ENCODE measurements at regions not wholly inside any gene's neighbourhood (a gene's known extent, or its start where the extent isn't known, plus 50 kb on each side); places are given as distances from the start of the nearest gene placed in this dataset.
A peak's percentile ranks its signal among the peaks of the same experiment; 100 is the strongest.
"Not testable (repeated sequence)": the region's sequence is repeated elsewhere in the genome, so short reads cannot be mapped to it uniquely, and the experiment has no call there.

DNA sequence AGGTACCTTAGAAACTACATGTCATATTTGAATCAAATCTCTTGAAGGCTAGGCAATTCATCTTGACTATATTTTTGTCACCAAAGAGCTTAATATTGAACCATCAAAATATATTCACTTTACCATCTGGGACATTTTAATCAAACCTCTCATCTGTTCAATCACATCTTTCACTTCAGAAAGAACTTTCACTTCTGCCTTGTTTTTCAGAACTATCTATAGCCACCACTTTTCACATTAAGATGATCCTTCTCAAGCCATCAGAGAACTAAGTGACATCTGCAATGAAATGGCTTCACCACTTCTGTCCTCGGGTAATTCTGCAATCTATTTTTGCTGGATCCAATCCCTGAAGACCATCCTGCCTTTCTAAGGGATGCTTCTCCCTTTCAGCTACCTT lies 57.8 kb downstream of the OR2B2 start:
- DNase-seq = no peak

DNA sequence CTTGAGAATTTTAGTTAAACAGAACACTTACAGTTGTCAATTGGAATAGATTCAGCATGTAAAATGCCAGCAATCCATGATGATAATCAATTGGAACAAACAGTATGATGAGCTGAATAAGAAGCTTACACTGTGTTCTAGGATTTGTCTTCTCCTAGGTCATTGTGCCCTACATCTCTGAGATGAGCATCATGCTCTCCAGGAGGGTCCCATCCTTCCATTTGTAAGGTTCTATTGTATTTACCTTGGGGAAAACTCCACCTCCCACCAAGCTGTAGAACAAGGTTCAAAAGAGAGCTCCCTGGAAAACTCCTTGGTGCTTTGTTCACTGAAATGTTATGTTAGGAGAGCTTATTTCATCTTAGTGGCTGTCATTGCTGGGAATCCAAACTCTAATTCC lies 60.8 kb downstream of the OR2B2 start:
- DNase-seq = no peak

DNA sequence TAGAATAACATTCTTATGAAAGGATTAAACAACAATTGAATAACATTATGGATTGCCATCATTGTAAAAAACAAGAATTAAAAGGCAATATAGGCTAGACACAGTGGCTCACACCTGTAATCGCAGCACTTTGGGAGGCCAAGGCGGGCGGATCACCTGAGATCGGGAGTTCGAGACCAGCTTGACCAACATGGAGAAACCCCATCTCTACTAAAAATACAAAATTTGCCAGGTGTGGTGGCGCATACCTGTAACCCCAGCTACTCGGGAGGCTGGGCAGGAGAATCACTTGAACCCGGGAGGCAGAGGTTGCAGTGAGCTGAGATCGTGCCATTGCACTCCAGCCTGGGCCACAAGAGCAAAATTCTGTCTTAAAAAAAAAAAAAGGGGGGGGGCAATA lies 63.2 kb downstream of the OR2B2 start:
- DNase-seq = not testable (repeated sequence)

DNA sequence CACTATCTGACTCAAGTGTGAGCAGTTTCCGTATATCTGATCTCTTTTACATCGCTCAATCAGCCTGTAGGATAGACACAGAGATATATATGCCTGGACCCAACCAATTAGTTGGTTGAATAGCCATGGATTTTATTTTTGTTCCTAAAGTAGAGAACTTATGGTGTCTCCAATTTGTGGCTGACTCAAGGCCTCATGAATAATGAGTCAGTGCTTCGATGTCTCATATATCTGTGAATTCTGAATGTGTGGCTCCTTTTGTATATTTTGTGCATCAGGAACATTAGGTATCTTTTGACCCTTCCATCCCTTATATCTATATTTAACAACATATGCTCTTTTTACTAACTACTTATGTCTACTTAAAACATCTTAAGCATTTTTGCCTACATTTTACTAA lies 64.5 kb downstream of the OR2B2 start:
- DNase-seq = no peak

DNA sequence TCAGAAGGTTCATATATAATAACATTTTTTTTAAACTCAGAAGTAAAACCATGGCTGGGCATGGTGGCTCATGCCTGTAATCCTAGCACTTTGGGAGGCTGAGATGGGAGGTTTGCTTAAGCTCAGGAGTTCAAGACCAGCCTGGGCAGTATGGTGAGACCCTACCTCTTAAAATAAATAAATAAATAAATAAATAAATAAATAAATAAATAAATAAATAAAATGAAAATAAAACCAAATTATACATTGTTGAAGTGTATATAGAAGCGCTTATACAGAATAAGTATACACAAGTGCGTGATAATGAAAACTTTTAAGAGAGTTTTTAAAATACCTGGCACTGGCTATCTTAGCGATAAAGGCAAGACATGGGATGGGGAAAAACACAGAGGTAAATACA lies 71.6 kb downstream of the OR2B2 start:
- no peak for DNase-seq

DNA sequence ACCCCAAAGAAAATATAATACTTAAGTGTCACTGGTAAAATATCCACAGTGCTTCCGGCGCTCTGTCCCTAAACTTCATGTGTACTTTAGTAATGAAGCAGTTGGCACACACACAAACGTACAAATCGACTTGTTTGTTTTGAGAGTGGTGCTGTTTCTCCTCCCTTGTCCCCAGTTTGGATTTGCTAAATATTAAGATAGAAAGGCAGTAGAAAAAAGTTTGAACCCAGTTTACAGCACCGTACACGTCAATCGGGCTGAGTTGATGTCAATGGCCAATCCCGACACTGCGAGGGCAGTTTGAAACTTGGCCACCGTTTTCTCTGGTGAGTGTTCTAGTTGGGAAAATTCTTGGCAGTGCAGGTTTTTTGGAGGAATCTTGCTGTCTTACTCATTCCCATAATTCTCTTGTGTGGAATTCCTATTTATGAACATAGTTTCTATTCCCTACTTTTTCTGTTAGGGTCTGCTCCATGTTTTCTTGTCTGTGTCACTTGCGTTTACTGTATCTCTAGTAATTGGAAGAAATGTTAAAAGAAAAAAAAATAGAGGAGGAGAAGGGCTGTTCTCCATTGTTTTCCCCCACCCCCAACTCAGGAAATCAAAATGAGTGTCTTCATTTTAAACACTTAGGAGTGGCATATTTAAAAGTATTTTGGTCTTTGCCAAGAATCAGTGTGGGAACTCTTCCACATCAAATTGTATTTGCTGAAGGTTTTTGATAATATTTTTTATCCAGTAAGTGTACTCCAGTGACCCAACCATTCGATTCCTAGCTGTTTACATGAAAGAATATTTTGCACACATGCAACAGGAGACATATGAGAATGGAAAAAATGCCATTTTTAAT lies 72.3 kb downstream of the OR2B2 start:
- no peak for DNase-seq

DNA sequence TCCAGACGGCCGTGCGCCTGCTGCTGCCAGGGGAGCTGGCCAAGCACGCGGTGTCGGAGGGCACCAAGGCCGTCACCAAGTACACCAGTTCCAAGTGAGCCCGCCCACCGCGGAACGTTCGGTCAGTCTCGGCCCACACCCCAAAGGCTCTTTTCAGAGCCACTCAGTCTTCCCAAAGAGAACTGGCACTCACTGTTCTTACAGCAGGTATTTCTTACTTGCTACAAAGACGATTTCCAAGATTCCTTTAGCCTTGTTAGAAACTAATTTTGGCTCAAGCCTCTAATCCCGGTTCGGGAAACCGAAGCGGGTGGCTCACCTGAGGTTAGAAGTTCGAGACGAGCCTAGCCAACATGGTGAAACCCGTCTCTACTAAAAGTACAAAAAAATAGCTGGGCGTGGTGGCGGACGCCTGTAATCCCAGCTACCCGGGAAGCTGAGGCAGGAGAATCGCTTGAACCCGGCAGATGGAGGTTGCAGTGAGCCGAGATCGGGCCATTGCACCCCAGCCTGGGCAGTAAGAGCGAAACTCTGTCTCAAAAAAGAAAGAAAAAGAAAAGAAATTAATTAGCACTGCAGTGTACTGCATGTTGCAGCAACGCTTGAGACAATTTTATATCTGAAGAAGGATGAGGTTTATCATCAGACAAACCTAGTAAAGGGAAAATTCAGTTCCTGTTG lies 73.1 kb downstream of the OR2B2 start:
- DNase-seq = peak in 1 of 2 experiments; percentile 63

DNA sequence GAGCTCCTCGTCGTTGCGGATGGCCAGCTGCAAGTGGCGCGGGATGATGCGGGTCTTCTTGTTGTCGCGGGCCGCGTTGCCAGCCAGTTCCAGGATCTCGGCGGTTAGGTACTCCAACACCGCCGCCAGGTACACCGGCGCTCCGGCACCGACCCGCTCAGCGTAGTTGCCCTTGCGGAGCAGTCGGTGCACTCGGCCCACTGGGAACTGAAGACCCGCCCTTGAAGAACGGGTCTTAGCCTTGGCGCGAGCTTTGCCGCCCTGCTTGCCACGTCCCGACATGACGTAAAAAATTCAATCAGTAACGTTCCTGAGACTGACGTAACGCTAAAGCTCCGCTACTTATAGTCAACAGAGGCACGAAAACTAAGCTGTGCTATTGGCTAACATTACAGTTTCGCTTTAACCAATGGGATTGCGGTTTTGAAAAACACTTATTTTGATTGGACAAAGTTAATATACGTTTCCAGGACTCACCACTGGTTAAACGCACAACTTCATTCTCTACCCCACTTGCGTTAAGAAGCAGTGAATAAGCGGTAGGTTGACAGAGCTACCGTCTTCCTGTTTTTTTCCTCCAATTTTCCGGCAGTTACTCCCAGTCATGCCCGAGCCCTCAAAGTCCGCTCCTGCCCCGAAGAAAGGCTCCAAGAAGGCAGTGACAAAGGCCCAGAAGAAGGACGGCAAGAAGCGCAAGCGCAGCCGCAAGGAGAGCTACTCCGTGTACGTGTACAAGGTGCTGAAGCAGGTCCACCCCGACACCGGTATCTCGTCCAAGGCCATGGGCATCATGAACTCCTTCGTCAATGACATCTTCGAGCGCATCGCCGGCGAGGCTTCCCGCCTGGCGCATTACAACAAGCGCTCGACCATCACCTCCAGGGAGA lies 73.9 kb downstream of the OR2B2 start:
- peak; percentile 70 to 78 for DNase-seq

DNA sequence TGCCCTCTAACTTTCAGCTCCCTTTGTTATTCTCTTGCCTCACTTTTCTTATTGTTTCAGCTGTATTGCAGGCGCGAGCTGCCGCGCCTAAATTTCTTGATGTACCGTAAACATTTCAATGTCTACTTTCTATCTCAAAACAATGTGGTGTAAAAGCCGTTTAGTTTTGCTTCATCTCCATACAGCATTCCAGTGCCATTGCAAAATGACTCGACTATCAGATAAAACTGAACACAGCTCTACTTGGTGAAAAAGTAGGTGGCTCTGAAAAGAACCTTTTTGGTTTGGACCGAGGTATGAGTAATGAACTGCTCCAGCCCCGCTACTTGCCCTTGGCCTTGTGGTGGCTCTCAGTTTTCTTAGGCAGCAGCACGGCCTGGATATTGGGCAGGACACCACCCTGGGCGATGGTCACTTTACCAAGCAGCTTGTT lies 74.6 kb downstream of the OR2B2 start:
- no peak for DNase-seq

DNA sequence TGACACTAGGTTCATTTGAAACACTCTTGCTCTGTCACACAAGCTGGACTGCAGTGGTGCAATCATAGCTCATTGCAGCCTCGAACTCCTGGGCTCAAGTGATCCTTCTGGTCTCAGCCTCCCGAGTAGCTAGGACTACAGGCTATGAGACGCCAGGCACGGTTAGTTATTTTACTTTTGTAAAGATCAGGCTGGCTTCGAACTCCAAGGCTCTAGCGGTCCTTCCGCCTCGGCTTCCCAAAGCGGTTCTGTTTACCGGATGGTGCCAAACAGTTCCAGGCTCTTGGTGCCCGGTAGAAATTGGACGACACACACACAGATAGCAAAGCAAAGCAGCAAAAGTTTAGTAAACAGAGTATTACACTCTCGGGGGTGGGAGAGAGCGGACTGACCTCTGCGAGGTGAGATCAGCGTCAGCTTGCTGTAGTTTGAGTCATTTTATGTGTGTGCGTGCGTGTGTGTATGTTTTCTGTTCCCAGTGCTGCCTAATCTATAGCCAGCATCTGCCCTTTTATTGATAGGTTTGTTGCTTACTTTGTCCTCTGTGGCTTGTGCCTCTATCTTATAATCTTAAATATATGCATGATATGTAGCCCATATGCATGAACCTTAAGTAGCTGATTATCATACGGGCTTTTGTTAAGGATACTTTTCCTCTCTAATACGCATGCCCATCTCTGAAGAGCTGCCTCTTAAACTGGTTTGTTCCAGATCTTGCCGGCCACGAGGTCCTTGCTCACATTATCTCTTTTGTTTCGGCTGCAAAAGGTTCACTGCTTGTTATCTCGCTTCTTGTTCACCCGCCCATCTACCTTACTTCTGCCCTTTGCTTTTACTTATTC lies 75.2 kb downstream of the OR2B2 start:
- peak; percentile 44 to 64 for DNase-seq

DNA sequence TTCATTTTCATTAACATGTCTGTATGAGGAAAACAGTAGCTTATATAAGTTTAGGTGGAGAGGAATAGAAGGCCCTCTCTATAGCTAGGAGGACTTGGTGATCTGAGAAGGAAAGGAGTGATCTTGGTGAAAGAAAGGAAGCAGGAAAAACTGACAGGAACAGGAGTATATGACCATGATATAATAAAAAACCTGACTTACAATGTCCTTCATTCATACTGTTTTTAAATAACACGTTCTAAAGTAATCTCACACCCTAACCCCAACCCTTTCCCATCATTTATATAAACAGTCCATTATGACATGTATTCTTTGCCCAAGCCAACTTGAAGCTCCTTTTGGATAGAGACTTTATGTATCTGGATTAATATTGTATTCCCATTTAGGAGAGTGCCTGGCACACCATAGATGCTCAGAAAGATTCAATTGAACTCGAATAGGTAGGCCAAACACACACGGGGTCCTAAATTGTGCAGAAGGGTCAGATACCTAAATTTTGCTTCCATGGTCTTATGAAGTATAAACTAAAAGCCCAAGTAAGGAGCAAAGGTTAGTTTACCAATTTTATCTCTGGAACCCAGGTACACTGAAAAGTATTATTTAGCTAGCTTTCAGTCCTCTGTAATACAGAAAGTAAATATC lies 75.9 kb downstream of the OR2B2 start:
- DNase-seq = no peak

DNA sequence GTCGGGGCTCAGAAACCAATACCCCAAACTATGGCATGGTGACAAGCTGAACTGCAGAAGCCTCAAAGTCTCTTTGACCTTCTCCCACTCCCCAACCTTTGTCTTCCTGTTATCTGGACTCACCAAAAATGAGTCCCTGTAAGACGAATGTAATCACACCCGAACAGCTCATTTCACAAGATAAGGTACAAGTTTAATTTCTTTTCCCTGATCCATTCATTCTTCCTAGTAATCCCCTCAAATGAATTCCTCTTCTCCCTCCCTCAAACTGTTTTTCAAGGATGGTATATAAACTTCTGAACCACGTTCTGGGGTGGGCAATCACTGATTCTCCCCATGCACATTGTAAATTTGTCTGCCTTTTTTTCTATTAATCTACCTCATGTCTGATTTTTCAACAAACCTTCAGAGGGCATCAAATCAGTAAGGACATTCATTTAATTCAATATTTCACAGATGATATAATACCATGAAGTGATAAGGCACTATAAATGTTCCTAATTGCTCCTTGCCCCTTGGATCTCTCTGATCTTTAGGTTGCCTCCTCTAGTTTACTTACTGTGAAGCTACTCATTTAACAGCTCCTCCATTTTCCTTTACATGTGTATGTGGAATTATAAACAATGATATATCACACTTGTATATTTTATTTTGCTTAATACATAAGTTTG lies 77.2 kb downstream of the OR2B2 start:
- no peak for DNase-seq

DNA sequence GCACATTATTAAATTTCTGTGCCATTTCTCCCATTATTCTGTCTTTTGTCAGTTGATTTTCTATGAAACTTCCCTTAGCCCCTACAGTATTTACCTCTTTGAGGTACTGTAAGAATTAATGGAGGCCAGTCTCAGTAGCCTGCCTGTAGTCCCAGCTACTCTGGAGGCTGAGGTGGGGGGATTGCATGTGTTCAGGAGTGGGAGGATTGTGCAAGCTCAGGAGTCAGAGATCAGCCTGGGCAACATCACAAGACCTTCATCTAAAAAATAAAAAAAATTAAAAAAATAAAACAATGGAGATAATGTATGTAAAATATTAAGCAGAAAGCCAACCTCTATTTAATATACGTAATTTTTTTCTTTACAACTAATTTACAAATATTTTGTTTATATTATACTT lies 77.8 kb downstream of the OR2B2 start:
- no peak for DNase-seq

DNA sequence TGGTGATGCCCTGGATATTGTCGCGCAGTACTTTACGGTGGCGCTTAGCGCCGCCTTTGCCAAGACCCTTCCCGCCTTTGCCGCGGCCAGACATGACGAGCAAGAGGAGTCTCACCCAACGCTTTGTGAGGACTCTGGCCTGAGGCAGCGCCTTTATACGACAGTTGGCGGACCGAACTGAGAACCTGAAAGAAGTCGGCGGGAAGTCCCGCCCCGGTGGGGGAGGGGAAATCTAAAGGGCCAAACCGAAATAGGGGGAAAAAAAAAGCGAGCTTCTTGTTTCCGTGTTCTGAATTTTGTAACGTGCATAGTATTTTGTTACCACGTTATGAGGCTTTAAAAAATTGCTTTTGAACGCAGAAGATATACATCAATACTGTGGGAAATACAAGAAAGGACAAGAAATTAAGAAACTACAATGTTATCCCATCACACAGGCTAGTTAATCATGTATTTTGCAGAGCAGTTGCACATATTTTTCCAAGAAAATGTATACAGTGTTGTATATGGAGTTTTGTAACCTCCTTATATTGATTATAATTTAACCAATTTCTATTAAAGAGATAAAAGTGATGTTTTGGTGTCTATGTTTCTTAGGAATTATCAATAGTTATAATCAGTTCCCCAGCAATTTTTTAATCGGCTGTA lies 80.6 kb downstream of the OR2B2 start:
- peak; percentile 74 to 82 for DNase-seq

DNA sequence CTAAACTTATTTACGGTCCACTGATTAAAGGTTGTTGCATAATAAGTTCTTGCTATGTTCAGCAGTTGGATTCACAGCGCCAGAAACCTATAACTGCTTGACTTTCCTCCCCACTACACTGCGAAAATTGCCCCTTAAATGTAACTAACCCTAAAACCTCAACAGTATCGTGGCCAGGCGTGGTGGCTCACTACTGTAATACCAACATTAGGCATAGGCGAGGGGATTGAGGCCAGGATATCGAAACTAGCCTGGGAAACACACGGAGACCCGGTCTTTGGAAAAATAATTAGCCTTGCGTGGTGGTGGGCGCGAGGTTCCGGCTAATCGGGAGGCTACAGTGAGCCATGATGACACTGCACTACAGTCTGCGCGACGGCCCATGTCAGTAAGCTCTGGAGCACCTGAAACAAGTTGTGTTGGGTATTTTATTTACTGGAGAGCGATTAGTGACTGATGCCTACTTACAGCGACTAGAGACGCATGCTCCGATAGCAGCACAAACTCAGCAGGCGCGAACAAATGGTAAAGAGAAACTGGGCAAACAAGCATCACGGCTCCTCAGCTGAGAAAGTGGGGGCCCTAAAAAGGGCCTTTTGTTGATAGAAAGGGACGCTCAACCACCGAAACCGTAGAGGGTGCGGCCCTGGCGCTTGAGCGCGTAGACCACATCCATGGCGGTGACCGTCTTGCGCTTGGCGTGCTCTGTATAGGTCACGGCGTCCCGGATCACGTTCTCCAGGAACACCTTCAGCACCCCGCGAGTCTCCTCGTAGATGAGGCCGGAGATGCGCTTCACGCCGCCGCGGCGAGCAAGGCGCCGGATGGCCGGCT lies 81.4 kb downstream of the OR2B2 start:
- DNase-seq = peak; percentile 53 to 65

DNA sequence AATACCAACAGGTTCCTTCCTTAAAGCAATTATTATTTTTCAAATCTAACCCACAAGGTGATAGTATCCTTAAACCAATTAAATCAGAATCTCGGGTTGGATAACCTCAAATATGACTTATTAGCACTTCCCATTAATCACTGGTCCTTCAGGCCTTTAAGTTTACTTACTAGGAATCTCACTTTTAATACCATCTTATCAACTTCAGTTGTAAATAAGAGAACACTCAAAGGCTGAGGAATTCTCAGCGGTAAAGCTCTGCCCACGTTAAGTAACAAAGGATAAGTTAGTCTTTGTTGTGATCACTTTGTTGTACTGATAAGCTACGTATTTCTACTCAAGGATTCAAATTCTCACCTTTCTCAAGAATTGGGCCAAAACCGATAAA lies 82.0 kb downstream of the OR2B2 start:
- no peak for DNase-seq

DNA sequence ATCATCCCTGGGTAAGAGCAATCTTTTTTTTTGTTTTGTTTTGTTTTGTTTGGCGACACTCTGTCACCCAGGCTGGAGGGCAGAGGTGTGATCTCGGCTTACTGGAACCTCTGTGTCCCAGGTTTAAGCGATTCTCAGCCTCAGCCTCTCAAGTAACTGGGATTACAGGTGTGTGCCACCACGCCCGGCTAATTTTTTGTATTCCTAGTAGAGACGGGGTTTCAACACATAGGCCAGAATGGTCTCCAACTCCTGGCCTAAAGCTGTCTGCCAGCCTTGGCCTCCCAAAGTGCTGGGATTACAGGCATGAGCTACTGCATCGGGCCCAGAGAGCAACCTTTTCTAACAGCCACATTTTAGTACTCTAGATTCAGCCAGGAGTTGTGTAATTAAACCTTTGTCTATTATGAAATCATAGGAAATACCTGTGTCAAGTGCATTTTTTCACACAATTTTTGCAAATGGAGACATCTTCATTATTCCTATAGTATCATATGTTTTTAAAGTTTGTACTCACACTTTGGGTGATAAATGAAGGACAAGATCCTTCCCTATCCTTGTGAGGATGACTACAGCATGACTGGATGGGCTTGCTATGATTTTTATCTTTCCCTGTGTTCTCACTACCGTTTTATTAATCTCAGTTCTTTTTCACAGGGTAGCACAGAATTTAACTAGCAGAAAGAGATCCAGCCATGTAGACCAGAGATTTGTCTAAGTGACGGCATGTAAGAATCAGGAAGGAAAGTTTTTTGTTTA lies 82.6 kb downstream of the OR2B2 start:
- DNase-seq = no peak

DNA sequence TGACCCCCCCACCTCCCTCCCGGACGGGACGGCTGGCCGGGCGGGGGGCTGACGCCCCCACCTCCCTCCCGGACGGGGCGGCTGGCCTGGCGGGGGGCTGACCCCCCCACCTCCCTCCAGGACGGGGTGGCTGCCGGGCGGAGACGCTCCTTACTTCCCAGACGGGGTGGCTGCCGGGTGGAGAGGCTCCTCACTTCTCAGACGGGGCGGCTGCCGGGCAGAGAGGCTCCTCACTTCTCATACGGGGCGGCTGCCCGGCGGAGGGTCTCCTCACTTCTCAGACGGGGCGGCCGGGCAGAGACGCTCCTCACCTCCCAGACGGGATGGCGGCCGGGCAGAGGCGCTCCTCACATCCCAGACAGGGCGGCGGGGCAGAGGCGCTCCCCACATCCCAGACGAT lies 84.7 kb downstream of the OR2B2 start:
- not testable (repeated sequence) for DNase-seq

DNA sequence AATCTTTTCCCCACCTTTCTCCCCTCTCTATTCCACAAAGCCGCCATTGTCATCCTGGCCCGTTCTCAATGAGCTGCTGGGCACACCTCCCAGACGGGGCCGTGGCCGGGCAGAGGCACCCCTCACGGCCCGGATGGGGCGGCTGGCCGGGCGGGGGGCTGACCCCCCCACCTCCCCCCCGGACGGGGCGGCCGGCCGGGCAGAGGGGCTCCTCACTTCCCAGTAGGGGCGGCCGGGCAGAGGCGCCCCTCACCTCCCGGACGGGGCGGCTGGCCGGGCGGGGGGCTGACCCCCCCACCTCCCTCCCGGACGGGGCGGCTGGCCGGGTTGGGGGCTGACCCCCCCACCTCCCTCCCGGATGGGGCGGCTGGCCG lies 85.6 kb downstream of the OR2B2 start:
- DNase-seq = not testable (repeated sequence)

Data from activated CD4-positive, alpha-beta T cell treated with anti-CD3 and anti-CD28 coated beads, Interleukin-2, amount 50 U/mL, for 48 hours (primary cell).